Panc1 (cell line): ENCODE measurements at regions not wholly inside any gene's neighbourhood (a gene's known extent, or its start where the extent isn't known, plus 50 kb on each side); places are given as distances from the start of the nearest gene placed in this dataset.

Experiments used
- ATAC-seq: fragments of 200-7000 bp; cut with Tn5 transposase; 2 replicates; pipeline ENCODE4 v1.9.1; 2020; ENCODE audit warnings: mild to moderate bottlenecking, moderate library complexity
- BruUV-seq: library from RNA; stranded (reverse); fragments of 400-500 nt; replicated peaks from 2 replicates; lab custom pipeline; 2021; lab: Mats Ljungman, UMichigan
- CTCF ChIA-PET: fragments of 300-600 bp; sonication (Branson Sonifier 250); formaldehyde crosslinking; loops from one replicate; lab custom pipeline; 2022; ENCODE audit warnings: antibody characterized with exemption; lab: Charles Lee
- POLR2A ChIA-PET: fragments of 300-600 bp; sonication (Branson Sonifier 250); formaldehyde crosslinking; loops from one replicate; lab custom pipeline; 2022; ENCODE audit warnings: antibody characterized with exemption; lab: Charles Lee
- DNase-seq: peaks from one replicate; pipeline ENCODE4 v3.0.0-alpha.2; 2010; ENCODE audit warnings: low read depth, low spot score
- H3K27ac ChIP-seq: 2 replicates; pipeline ENCODE4 v1.5.1; 2011; ENCODE audit warnings: mild to moderate bottlenecking, low read length, inconsistent platforms
- H3K27me3 ChIP-seq: fragments of 200-500 bp; sonication (Bioruptor generic); 2 replicates; pipeline ENCODE4 v1.6.0; 2014; ENCODE audit warnings: low read length, inconsistent platforms; ENCODE audit not compliant: control insufficient read depth, insufficient read depth
- H3K36me3 ChIP-seq: fragments of 200-500 bp; sonication (Bioruptor generic); 2 replicates; pipeline ENCODE4 v1.5.1; 2014; ENCODE audit warnings: inconsistent platforms, mild to moderate bottlenecking, low read length, moderate library complexity; ENCODE audit not compliant: control insufficient read depth, insufficient read depth
- H3K4me1 ChIP-seq: 2 replicates; pipeline ENCODE4 v1.5.1; 2011; ENCODE audit warnings: inconsistent platforms, mild to moderate bottlenecking, low read length, moderate library complexity; ENCODE audit not compliant: control insufficient read depth, insufficient read depth
- H3K4me3 ChIP-seq, 2 experiments: 2 replicates each; pipeline ENCODE4 v1.5.1; 2011 to 2012; ENCODE audit warnings: low read depth in 2 of 2, low read length in 2 of 2, mild to moderate bottlenecking in 2 of 2, inconsistent platforms in 1 of 2, moderate library complexity in 1 of 2
- H3K9me3 ChIP-seq: fragments of 200-500 bp; sonication (Bioruptor generic); 2 replicates; pipeline ENCODE4 v1.5.1; 2014; ENCODE audit warnings: low read depth, mild to moderate bottlenecking, inconsistent platforms, low read length, moderate library complexity; ENCODE audit not compliant: control insufficient read depth, insufficient read depth
- CTCF ChIP-seq: fragments of 450-650 bp; IDR thresholded peaks from 2 replicates; pipeline ENCODE4 v1.5.1; 2017; ENCODE audit warnings: mild to moderate bottlenecking
- POLR2AphosphoS5 ChIP-seq: IDR thresholded peaks from 2 replicates; pipeline ENCODE4 v1.6.1; 2012; ENCODE audit warnings: mild to moderate bottlenecking, low read depth, low read length, moderate library complexity
- REST ChIP-seq, 2 experiments: IDR thresholded peaks; 2 replicates each; pipeline ENCODE4 v1.6.1; 2011 to 2012; ENCODE audit warnings: low read depth in 2 of 2, control low read depth in 1 of 2, low read length in 1 of 2, mild to moderate bottlenecking in 1 of 2, moderate library complexity in 1 of 2; ENCODE audit not compliant: insufficient read depth in 1 of 2
- SIN3A ChIP-seq: IDR thresholded peaks from 2 replicates; pipeline ENCODE4 v1.6.1; 2012; ENCODE audit warnings: low read depth, mild to moderate bottlenecking, low read length, moderate library complexity, borderline replicate concordance; ENCODE audit not compliant: insufficient read depth
- TCF7L2 ChIP-seq: IDR thresholded peaks from 2 replicates; pipeline ENCODE4 v1.6.1; 2011; ENCODE audit warnings: mild to moderate bottlenecking, low read depth, low read length, inconsistent platforms
- in situ Hi-C: cut with HindIII; loops from 2 replicates; pipeline ENCODE4 v1.10.0; 2016; ENCODE audit warnings: low sequenced_read_pairs, low pct_unique_long_range_greater_than_20kb
- intact Hi-C: fragments of 100-400 bp; cut with micrococcal nuclease; formaldehyde crosslinking; loops from one replicate; pipeline ENCODE4 v1.10.0; 2022; ENCODE audit not compliant: unreplicated experiment

- Histone ChIP-seq H3K9me3 (peaks cover 7% of the 10 kb centered on the region), H3K4me3 (no peak overlapping the region), H3K27me3 (no peaks in the 10 kb centered on the region), H3K27ac (no peak overlapping the region), H3K36me3 (no peaks in the 10 kb centered on the region), H3K4me1 (no peaks in the 10 kb centered on the region)
- ATAC-seq (no peak), DNase-seq (no peak)
- intact Hi-C loops (no loop called here), in situ Hi-C loops (no loop called here)
- BruUV-seq = no TSS peak
- POLR2A ChIA-PET = no interaction called here
- no peak for TF ChIP-seq POLR2AphosphoS5
- TF ChIP-seq REST (IDR thresholded peaks at IDR 0.05; ENCODE audit: insufficient read depth in 1 of 2, low read depth in 2 of 2, low read length in 1 of 2) = no peak
- TF ChIP-seq TCF7L2 = no peak
- no peak for TF ChIP-seq CTCF
- no peak for TF ChIP-seq SIN3A
- CTCF ChIA-PET = no interaction called here
These were observed 1361.9 kb downstream of the UQCRFS1 start for GRCh38 chr19:27851002-27851481.

- CTCF ChIA-PET = no interaction called here
- no peak overlapping the region for H3K4me3 ChIP-seq
- ATAC-seq = no peak
- H3K36me3 ChIP-seq = no peaks in the 10 kb centered on the region
- no peak for DNase-seq
- H3K27ac ChIP-seq = no peak overlapping the region
- no peaks in the 10 kb centered on the region for H3K4me1 ChIP-seq
- no peak for TF ChIP-seq REST (IDR thresholded peaks at IDR 0.05; ENCODE audit: insufficient read depth in 1 of 2, low read depth in 2 of 2, low read length in 1 of 2)
- TF ChIP-seq POLR2AphosphoS5 = no peak
- no peak for TF ChIP-seq TCF7L2
- TF ChIP-seq SIN3A = no peak
- TF ChIP-seq CTCF = no peak
- POLR2A ChIA-PET = no interaction called here
- in situ Hi-C loops = no loop called here
- no TSS peak for BruUV-seq
- intact Hi-C loops = no loop called here
- H3K9me3 ChIP-seq = peaks cover 7% of the 10 kb centered on the region
- no peaks in the 10 kb centered on the region for H3K27me3 ChIP-seq
These were observed 1366.0 kb downstream of the UQCRFS1 start for GRCh38 chr19:27846944-27847343.
